Upper lobe of left lung (tissue), 6 donors: ENCODE measurements at regions not wholly inside any gene's neighbourhood (a gene's known extent, or its start where the extent isn't known, plus 50 kb on each side); places are given as distances from the start of the nearest gene placed in this dataset.

Experiments
- ATAC-seq, 2 donors: fragments of 200-7000 bp; cut with Tn5 transposase; one replicate each; pipeline ENCODE4 v1.9.1; 2022; ENCODE audit warnings: mild to moderate bottlenecking in 2 of 2, moderate library complexity in 2 of 2; ENCODE audit not compliant: low FRiP score in 2 of 2
- DNase-seq, 2 donors: peaks; one replicate each; pipeline ENCODE4 v3.0.0-alpha.2; 2019 to 2020
- H3K27ac ChIP-seq, 4 donors: fragments of 200-600 bp; sonication (generic); one replicate each; pipeline ENCODE4 v1.5.1; 2016 to 2019
- H3K27me3 ChIP-seq, 4 donors: fragments of 200-600 bp; sonication (generic); one replicate each; pipeline ENCODE4 v1.5.1; 2017 to 2019
- H3K36me3 ChIP-seq, 4 donors: fragments of 200-600 bp; sonication (generic); one replicate each; pipeline ENCODE4 v1.5.1; 2016 to 2019
- H3K4me1 ChIP-seq, 4 donors: fragments of 200-600 bp; sonication (generic); one replicate each; pipeline ENCODE4 v1.5.1; 2018 to 2019
- H3K4me3 ChIP-seq, 4 donors: fragments of 200-600 bp; sonication (generic); one replicate each; pipeline ENCODE4 v1.5.1; 2017 to 2019; ENCODE audit warnings: mild to moderate bottlenecking in 2 of 4, moderate library complexity in 1 of 4
- H3K9me3 ChIP-seq, 4 donors: fragments of 200-600 bp; sonication (generic); one replicate each; pipeline ENCODE4 v1.5.1; 2018 to 2019
- CTCF ChIP-seq, 6 experiments: fragments of 450-650 bp in 4 of 6; fragments of 200-600 bp in 2 of 6; sonication (generic) in 2 of 6; IDR thresholded peaks; one replicate each; pipeline ENCODE4 v1.5.1; 2016 to 2019; ENCODE audit warnings: antibody characterized with exemption in 6 of 6
- EP300 ChIP-seq, 4 donors: sonication (generic); formaldehyde crosslinking; IDR thresholded peaks; one replicate each; pipeline ENCODE4 v1.5.1; 2017; ENCODE audit warnings: antibody characterized with exemption in 4 of 4, control low read depth in 2 of 4
- POLR2A ChIP-seq, 4 donors: fragments of 450-650 bp; IDR thresholded peaks; one replicate each; pipeline ENCODE4 v1.5.1; 2016 to 2017; ENCODE audit warnings: antibody characterized with exemption in 4 of 4, mild to moderate bottlenecking in 2 of 4
- POLR2AphosphoS5 ChIP-seq, 2 donors: sonication (generic); formaldehyde crosslinking; IDR thresholded peaks; one replicate each; pipeline ENCODE4 v1.5.1; 2017; ENCODE audit warnings: antibody characterized with exemption in 2 of 2
- WGBS, 2 donors: methylation state at CpG; one replicate each; pipeline ENCODE4 v1.1.5; 2017 to 2018; 5-methylcytosine and 5-hydroxymethylcytosine counted together
- donor health status: DM: no; HTN: no; CAD: no; lungs with moderate emphysema.
- donor health status: DM: no; HTN: yes; CAD: no; lungs with severe emphysema.

- WGBS, 2 donors = 91 to 92% methylated on average over 2 of the region's 2 CpGs
- ATAC-seq (no peak), DNase-seq (no peak)
- Histone ChIP-seq H3K4me3 (no peak overlapping the region), H3K27ac (no peak overlapping the region), H3K4me1 (no peaks in the 10 kb centered on the region), H3K36me3 (no peaks in the 10 kb centered on the region), H3K9me3 (no peaks in the 10 kb centered on the region), H3K27me3 (no peaks in the 10 kb centered on the region)
- TF ChIP-seq POLR2A (IDR thresholded peaks at IDR 0.05) (no peak), EP300 (IDR thresholded peaks at IDR 0.05) (no peak), POLR2AphosphoS5 (IDR thresholded peaks at IDR 0.05) (no peak), CTCF (IDR thresholded peaks at IDR 0.05) (no peak)
Measured at GRCh38 chr2:186069676-186070075, 331.1 kb downstream of the FSIP2 start.

GRCh38 chr2:186085226-186085625 is 346.6 kb downstream of the FSIP2 start:
- DNase-seq (no peak), ATAC-seq (no peak)
- Histone ChIP-seq H3K9me3 (no peaks in the 10 kb centered on the region), H3K27me3 (no peaks in the 10 kb centered on the region), H3K4me1 (no peaks in the 10 kb centered on the region), H3K4me3 (no peak overlapping the region), H3K27ac (no peak overlapping the region), H3K36me3 (peaks cover 0 to 4% (median 0%) of the 10 kb centered on the region in 4 donors)
- 60 to 73% methylated on average over 1 of the region's 1 CpG for WGBS, 2 donors
- TF ChIP-seq POLR2A (IDR thresholded peaks at IDR 0.05) (no peak), POLR2AphosphoS5 (IDR thresholded peaks at IDR 0.05) (no peak), CTCF (IDR thresholded peaks at IDR 0.05) (no peak), EP300 (IDR thresholded peaks at IDR 0.05) (no peak)

- TF ChIP-seq CTCF (IDR thresholded peaks at IDR 0.05) (no peak), EP300 (IDR thresholded peaks at IDR 0.05) (no peak), POLR2A (IDR thresholded peaks at IDR 0.05) (no peak), POLR2AphosphoS5 (IDR thresholded peaks at IDR 0.05) (no peak)
- H3K27ac ChIP-seq = no peak overlapping the region
- no peak for DNase-seq
- H3K36me3 ChIP-seq = no peaks in the 10 kb centered on the region
- no peaks in the 10 kb centered on the region for H3K4me1 ChIP-seq
- no peak overlapping the region for H3K4me3 ChIP-seq
- no peaks in the 10 kb centered on the region for H3K27me3 ChIP-seq
- H3K9me3 ChIP-seq = no peaks in the 10 kb centered on the region
- no peak for ATAC-seq
- 66 to 81% methylated on average over 1 of the region's 1 CpG for WGBS, 2 donors
Measured at GRCh38 chr2:186093174-186093573, 354.6 kb downstream of the FSIP2 start.

- H3K4me3 ChIP-seq = no peak overlapping the region
- 58 to 64% methylated on average over 1 of the region's 1 CpG for WGBS, 2 donors
- H3K27me3 ChIP-seq = no peaks in the 10 kb centered on the region
- H3K27ac ChIP-seq = no peak overlapping the region
- H3K36me3 ChIP-seq = no peaks in the 10 kb centered on the region
- TF ChIP-seq CTCF (IDR thresholded peaks at IDR 0.05) (no peak), EP300 (IDR thresholded peaks at IDR 0.05) (no peak), POLR2AphosphoS5 (IDR thresholded peaks at IDR 0.05) (no peak), POLR2A (IDR thresholded peaks at IDR 0.05) (no peak)
- ATAC-seq (no peak), DNase-seq (no peak)
- H3K9me3 ChIP-seq = no peaks in the 10 kb centered on the region
- no peaks in the 10 kb centered on the region for H3K4me1 ChIP-seq
Measured at GRCh38 chr2:186098821-186099220, 360.2 kb downstream of the FSIP2 start.

- no peaks in the 10 kb centered on the region for H3K9me3 ChIP-seq
- WGBS, 2 donors = 81 to 90% methylated on average over 2 of the region's 2 CpGs
- H3K36me3 ChIP-seq = no peaks in the 10 kb centered on the region
- no peak for DNase-seq
- no peak overlapping the region for H3K27ac ChIP-seq
- no peaks in the 10 kb centered on the region for H3K27me3 ChIP-seq
- TF ChIP-seq POLR2AphosphoS5 (IDR thresholded peaks at IDR 0.05) = no peak
- no peak for TF ChIP-seq POLR2A (IDR thresholded peaks at IDR 0.05)
- TF ChIP-seq CTCF (IDR thresholded peaks at IDR 0.05) = no peak
- TF ChIP-seq EP300 (IDR thresholded peaks at IDR 0.05) = no peak
- no peak overlapping the region for H3K4me3 ChIP-seq
- no peak for ATAC-seq
- H3K4me1 ChIP-seq = no peaks in the 10 kb centered on the region
Measured at GRCh38 chr2:186099826-186100225, 361.2 kb downstream of the FSIP2 start.
